Stimulated activated CD4-positive, alpha-beta T cell treated with anti-CD3 and anti-CD28 coated beads, Interleukin-15, amount 100 ng/mL, for 48 hours (primary cell): ENCODE measurements at regions not wholly inside any gene's neighbourhood (a gene's known extent, or its start where the extent isn't known, plus 50 kb on each side); places are given as distances from the start of the nearest gene placed in this dataset.
"Not testable (repeated sequence)": the region's sequence is repeated elsewhere in the genome, so short reads cannot be mapped to it uniquely, and the experiment has no call there.

Source experiments
- DNase-seq, 2 donors: peaks; one replicate each; pipeline ENCODE4 v3.0.0-alpha.2; 2020; ENCODE audit warnings: low read depth in 2 of 2

GRCh38 chr2:8595811-8596600 is 85.8 kb upstream of the ID2 start:
- no peak for DNase-seq

- no peak for DNase-seq
Observed at GRCh38 chr2:8597094-8597493, 84.8 kb upstream of the ID2 start.

GRCh38 chr2:8597559-8598225 is 84.2 kb upstream of the ID2 start:
- no peak for DNase-seq

- no peak for DNase-seq
Observed at GRCh38 chr2:8598295-8599165, 83.3 kb upstream of the ID2 start.

GRCh38 chr2:8599421-8600242 is 82.2 kb upstream of the ID2 start:
- no peak for DNase-seq

GRCh38 chr2:8600456-8600855 is 81.4 kb upstream of the ID2 start:
- DNase-seq = no peak

GRCh38 chr2:8602809-8603208 is 79.0 kb upstream of the ID2 start:
- DNase-seq = no peak

- DNase-seq = not testable (repeated sequence)
Observed at GRCh38 chr2:8603356-8603755, 78.5 kb upstream of the ID2 start.

- no peak for DNase-seq
Observed at GRCh38 chr2:8604262-8604661, 77.6 kb upstream of the ID2 start.

GRCh38 chr2:8605351-8606065 is 76.3 kb upstream of the ID2 start:
- no peak for DNase-seq

GRCh38 chr2:8606226-8606625 is 75.6 kb upstream of the ID2 start:
- DNase-seq = no peak

- DNase-seq = no peak
Observed at GRCh38 chr2:8606649-8607550, 75.0 kb upstream of the ID2 start.

- DNase-seq = no peak
Observed at GRCh38 chr2:8607606-8608005, 74.2 kb upstream of the ID2 start.

GRCh38 chr2:8608411-8608954 is 73.4 kb upstream of the ID2 start:
- peak in 1 of 2 donors; percentile 20 for DNase-seq

GRCh38 chr2:8609357-8609811 is 72.5 kb upstream of the ID2 start:
- DNase-seq = no peak

- not testable (repeated sequence) for DNase-seq
Observed at GRCh38 chr2:8610775-8611174, 71.1 kb upstream of the ID2 start.

GRCh38 chr2:8611246-8611645 is 70.6 kb upstream of the ID2 start:
- DNase-seq = no peak

- DNase-seq = no peak
Observed at GRCh38 chr2:8611700-8612099, 70.2 kb upstream of the ID2 start.

GRCh38 chr2:8612734-8613179 is 69.1 kb upstream of the ID2 start:
- DNase-seq = no peak
